ENCODE measurements at regions not wholly inside any gene's neighbourhood (a gene's known extent, or its start where the extent isn't known, plus 50 kb on each side); places are given as distances from the start of the nearest gene placed in this dataset.

- TF ChIP-seq EZH2 (IDR thresholded peaks at IDR 0.05; ENCODE audit: low read length, unreplicated experiment), result no peak
- no peak for TF ChIP-seq EZH2phosphoT487 (IDR thresholded peaks at IDR 0.05; ENCODE audit: borderline replicate concordance, low read length)
Measured at GRCh38 chr6:147870506-147871110, 362.1 kb downstream of the SAMD5 start.

Data from PC-3 (cell line).